ENCODE measurements at regions not wholly inside any gene's neighbourhood (a gene's known extent, or its start where the extent isn't known, plus 50 kb on each side); places are given as distances from the start of the nearest gene placed in this dataset.

DNA sequence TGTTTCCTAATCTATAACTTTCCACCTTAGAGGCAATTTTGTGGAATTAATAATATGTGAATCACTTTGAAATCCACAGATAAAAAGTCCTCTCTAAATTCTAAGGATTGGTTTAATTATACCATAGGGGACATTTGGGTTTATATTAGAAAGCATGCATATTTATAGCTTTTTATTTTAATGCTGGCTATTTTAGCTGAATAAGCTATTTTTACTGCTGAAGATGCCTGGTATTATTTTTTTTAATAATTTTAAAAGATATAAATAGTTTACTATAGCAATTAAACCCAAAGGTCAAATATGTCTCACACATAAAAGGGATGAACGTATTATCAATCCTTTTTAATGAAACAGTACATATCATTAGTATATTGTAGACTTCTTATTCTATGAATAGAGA lies 415.4 kb downstream of the MAGEB5 start:
- no peaks in the 10 kb centered on the region for H3K4me1 ChIP-seq (ENCODE audit: low read depth, poor library complexity, severe bottlenecking)
- H3K27ac ChIP-seq, result no peak overlapping the region
- no peak overlapping the region for H3K4me2 ChIP-seq
- H4K20me1 ChIP-seq (ENCODE audit: insufficient read depth), result no peaks in the 10 kb centered on the region
- H3K9ac ChIP-seq, result no peak overlapping the region
- H3K36me3 ChIP-seq (ENCODE audit: insufficient read depth), result no peaks in the 10 kb centered on the region
- no peak overlapping the region for H3K4me3 ChIP-seq (IDR thresholded peaks at IDR 0.05; ENCODE audit: insufficient read depth, low read depth, low read length)
- H3K79me2 ChIP-seq (ENCODE audit: insufficient read depth, low read depth), result no peaks in the 10 kb centered on the region
- no peaks in the 10 kb centered on the region for H3K27me3 ChIP-seq (ENCODE audit: insufficient read depth, low read depth)
- no peak for TF ChIP-seq CTCF (conservative IDR thresholded peaks at IDR 0.05; ENCODE audit: low read depth, low read length)
- no peak overlapping the region for H2AFZ ChIP-seq (ENCODE audit: low read depth)

DNA sequence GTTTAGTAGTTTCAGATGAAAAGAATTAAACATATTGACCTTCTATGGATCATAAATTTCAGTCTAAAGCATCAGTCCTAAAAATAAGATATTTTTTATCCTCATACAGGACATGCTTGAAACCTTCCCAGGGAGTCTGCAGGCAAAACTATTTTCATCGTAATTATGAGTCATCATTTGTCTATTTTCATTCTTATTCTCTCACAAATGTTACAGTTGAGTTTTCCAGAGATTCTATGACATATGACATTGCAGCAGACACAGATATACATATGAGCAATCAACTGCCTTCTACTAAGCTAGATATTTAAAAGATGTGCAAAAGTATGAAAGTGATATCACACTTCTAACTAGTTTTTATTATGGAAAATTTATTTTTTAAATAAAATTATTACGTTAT lies 398.0 kb downstream of the MAGEB5 start:
- no peak for TF ChIP-seq CTCF (conservative IDR thresholded peaks at IDR 0.05; ENCODE audit: low read depth, low read length)
- Histone ChIP-seq H3K27ac (no peak overlapping the region), H3K4me3 (IDR thresholded peaks at IDR 0.05; ENCODE audit: insufficient read depth, low read depth, low read length) (no peak overlapping the region), H2AFZ (ENCODE audit: low read depth) (no peak overlapping the region), H3K4me2 (no peak overlapping the region), H3K79me2 (ENCODE audit: insufficient read depth, low read depth) (no peaks in the 10 kb centered on the region), H4K20me1 (ENCODE audit: insufficient read depth) (no peaks in the 10 kb centered on the region), H3K4me1 (ENCODE audit: low read depth, poor library complexity, severe bottlenecking) (no peaks in the 10 kb centered on the region), H3K9ac (no peak overlapping the region), H3K36me3 (ENCODE audit: insufficient read depth) (no peaks in the 10 kb centered on the region), H3K27me3 (ENCODE audit: insufficient read depth, low read depth) (no peaks in the 10 kb centered on the region)

DNA sequence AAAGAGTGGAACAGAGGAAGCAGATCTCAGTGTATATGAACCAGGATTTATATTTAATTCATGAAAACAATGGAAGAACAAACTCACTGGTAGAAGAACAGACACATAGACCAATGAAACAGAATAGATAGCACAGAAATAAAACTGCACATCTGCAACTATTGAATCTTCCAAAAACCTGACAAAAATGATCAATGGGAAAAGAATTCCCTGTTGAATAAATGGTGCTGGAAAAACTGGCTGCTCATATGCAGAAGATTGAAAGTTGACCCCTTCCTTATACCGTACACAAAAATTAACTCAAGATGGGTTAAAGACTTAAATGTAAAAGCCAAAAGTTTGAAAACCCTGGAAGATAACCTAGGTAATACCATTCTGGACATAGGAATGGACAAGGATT lies 391.0 kb downstream of the MAGEB5 start:
- H3K4me3 ChIP-seq (IDR thresholded peaks at IDR 0.05; ENCODE audit: insufficient read depth, low read depth, low read length), result no peak overlapping the region
- TF ChIP-seq CTCF (conservative IDR thresholded peaks at IDR 0.05; ENCODE audit: low read depth, low read length), result no peak
- H3K4me1 ChIP-seq (ENCODE audit: low read depth, poor library complexity, severe bottlenecking), result no peaks in the 10 kb centered on the region
- H3K36me3 ChIP-seq (ENCODE audit: insufficient read depth), result no peaks in the 10 kb centered on the region
- H3K9ac ChIP-seq, result no peak overlapping the region
- no peaks in the 10 kb centered on the region for H3K79me2 ChIP-seq (ENCODE audit: insufficient read depth, low read depth)
- no peaks in the 10 kb centered on the region for H3K27me3 ChIP-seq (ENCODE audit: insufficient read depth, low read depth)
- H3K27ac ChIP-seq, result no peak overlapping the region
- no peak overlapping the region for H2AFZ ChIP-seq (ENCODE audit: low read depth)
- no peaks in the 10 kb centered on the region for H4K20me1 ChIP-seq (ENCODE audit: insufficient read depth)
- no peak overlapping the region for H3K4me2 ChIP-seq

DNA sequence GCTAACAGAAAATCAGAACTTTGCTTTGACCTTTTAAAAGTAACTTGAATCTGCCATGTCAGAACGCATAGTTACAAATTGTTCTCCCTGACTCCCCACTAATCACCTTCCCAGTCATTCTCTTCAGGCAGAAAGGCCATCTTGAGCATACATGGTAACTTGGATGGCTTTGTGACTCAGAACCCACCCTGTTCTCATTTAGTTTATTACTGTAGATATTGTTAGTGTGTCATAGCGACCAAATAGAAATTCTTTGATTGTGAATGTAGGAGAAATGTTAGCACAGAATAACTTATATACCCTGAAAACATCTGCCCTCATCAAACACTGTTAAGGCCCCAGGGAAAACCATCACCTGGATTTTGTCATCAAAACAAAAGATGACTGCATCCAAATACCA lies 382.0 kb downstream of the MAGEB5 start:
- Histone ChIP-seq H3K27me3 (ENCODE audit: insufficient read depth, low read depth) (no peaks in the 10 kb centered on the region), H3K4me2 (no peak overlapping the region), H4K20me1 (ENCODE audit: insufficient read depth) (no peaks in the 10 kb centered on the region), H3K9ac (no peak overlapping the region), H3K79me2 (ENCODE audit: insufficient read depth, low read depth) (no peaks in the 10 kb centered on the region), H3K4me3 (IDR thresholded peaks at IDR 0.05; ENCODE audit: insufficient read depth, low read depth, low read length) (no peak overlapping the region), H3K36me3 (ENCODE audit: insufficient read depth) (no peaks in the 10 kb centered on the region), H2AFZ (ENCODE audit: low read depth) (no peak overlapping the region), H3K27ac (no peak overlapping the region), H3K4me1 (ENCODE audit: low read depth, poor library complexity, severe bottlenecking) (no peaks in the 10 kb centered on the region)
- no peak for TF ChIP-seq CTCF (conservative IDR thresholded peaks at IDR 0.05; ENCODE audit: low read depth, low read length)

DNA sequence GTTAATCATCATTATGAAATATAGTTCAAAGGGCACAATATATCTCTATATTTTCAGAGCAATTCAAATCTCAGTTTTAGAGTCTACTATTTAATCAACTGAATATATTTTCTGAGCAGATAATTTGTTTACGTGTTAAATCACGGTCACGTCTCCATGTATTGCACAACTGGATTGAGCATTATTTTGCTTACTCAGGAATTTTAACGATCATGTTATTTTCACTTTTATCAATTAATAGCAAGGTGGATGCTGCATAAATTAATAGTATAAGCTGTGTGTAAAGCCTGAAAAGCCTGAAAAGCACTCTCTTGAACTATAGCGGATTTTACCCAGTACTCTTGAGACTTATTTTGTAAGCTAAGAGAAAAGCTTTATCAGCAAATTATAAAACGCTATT lies 374.9 kb downstream of the MAGEB5 start:
- no peaks in the 10 kb centered on the region for H3K4me1 ChIP-seq (ENCODE audit: low read depth, poor library complexity, severe bottlenecking)
- H3K4me2 ChIP-seq, result no peak overlapping the region
- no peaks in the 10 kb centered on the region for H3K36me3 ChIP-seq (ENCODE audit: insufficient read depth)
- no peak overlapping the region for H3K9ac ChIP-seq
- H3K79me2 ChIP-seq (ENCODE audit: insufficient read depth, low read depth), result no peaks in the 10 kb centered on the region
- H3K4me3 ChIP-seq (IDR thresholded peaks at IDR 0.05; ENCODE audit: insufficient read depth, low read depth, low read length), result no peak overlapping the region
- H3K27me3 ChIP-seq (ENCODE audit: insufficient read depth, low read depth), result no peaks in the 10 kb centered on the region
- TF ChIP-seq CTCF (conservative IDR thresholded peaks at IDR 0.05; ENCODE audit: low read depth, low read length), result no peak
- H4K20me1 ChIP-seq (ENCODE audit: insufficient read depth), result no peaks in the 10 kb centered on the region
- H3K27ac ChIP-seq, result no peak overlapping the region
- H2AFZ ChIP-seq (ENCODE audit: low read depth), result no peak overlapping the region
